Breast epithelium (tissue), 4 donors: ENCODE measurements at regions not wholly inside any gene's neighbourhood (a gene's known extent, or its start where the extent isn't known, plus 50 kb on each side); places are given as distances from the start of the nearest gene placed in this dataset.
"Not testable (repeated sequence)": the region's sequence is repeated elsewhere in the genome, so short reads cannot be mapped to it uniquely, and the experiment has no call there.

Source experiments
- DNase-seq, 2 donors: peaks; one replicate each; pipeline ENCODE4 v3.0.0-alpha.2; 2019; ENCODE audit warnings: low spot score in 2 of 2
- H3K27ac ChIP-seq, 2 donors: fragments of 200-600 bp; sonication (generic) in 1 of 2; one replicate each; pipeline ENCODE4 v1.5.1; 2016 to 2019; ENCODE audit warnings: mild to moderate bottlenecking in 1 of 2
- H3K27me3 ChIP-seq, 2 donors: fragments of 200-600 bp; sonication (generic) in 1 of 2; one replicate each; pipeline versions ENCODE4 v1.5.1 to v1.6.0; 2017 to 2019; ENCODE audit warnings: control low read depth in 1 of 2, mild to moderate bottlenecking in 1 of 2
- H3K36me3 ChIP-seq: fragments of 200-600 bp; one replicate; pipeline ENCODE4 v1.5.1; 2019
- H3K4me1 ChIP-seq, 2 donors: fragments of 200-600 bp; sonication (generic); one replicate each; pipeline ENCODE4 v1.5.1; 2016 to 2019; ENCODE audit warnings: control low read depth in 1 of 2
- H3K4me3 ChIP-seq, 3 donors: fragments of 200-600 bp; sonication (generic); 1 replicate in 2 of 3; 2 replicates in 1 of 3; pipeline ENCODE4 v1.5.1; 2016 to 2019; ENCODE audit warnings: mild to moderate bottlenecking in 3 of 3, moderate library complexity in 2 of 3
- H3K9me3 ChIP-seq, 2 donors: fragments of 200-600 bp; sonication (generic) in 1 of 2; one replicate each; pipeline ENCODE4 v1.5.1; 2016 to 2019; ENCODE audit warnings: control low read depth in 1 of 2
- CTCF ChIP-seq, 3 donors: fragments of 450-650 bp; IDR thresholded peaks; one replicate each; pipeline ENCODE4 v1.5.1; 2016 to 2017; ENCODE audit warnings: antibody characterized with exemption in 3 of 3, mild to moderate bottlenecking in 3 of 3, moderate library complexity in 3 of 3
- POLR2A ChIP-seq: fragments of 450-650 bp; IDR thresholded peaks from one replicate; pipeline ENCODE4 v1.6.1; 2016; ENCODE audit warnings: antibody characterized with exemption, mild to moderate bottlenecking, moderate library complexity
- POLR2AphosphoS5 ChIP-seq, 3 donors: sonication (generic); formaldehyde crosslinking; IDR thresholded peaks; one replicate each; pipeline ENCODE4 v1.6.1; 2017; ENCODE audit warnings: antibody characterized with exemption in 3 of 3
- intact Hi-C: fragments of 100-400 bp; cut with DNase I; formaldehyde crosslinking; loops from one replicate; pipeline ENCODE4 v1.15.1; 2023; ENCODE audit warnings: low total_unique reads

DNA sequence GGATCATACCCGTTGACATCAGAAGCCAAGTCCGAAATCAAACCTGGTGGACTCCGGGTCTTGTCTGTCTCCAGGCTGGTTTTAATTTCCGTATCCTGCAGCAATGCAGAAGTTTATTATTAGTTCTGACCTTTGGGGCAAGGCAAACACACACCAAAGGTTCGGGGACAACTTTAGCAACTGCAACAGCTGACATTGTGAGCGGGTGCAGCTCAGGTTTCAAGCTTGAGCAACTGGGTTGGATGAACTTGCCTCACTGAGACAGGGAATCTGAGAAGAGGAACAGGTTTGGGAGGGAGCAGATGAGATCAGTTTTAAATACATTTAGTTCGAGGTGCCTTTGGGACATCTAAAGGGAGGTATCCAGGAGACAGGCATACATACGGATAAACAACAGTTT is 110.7 kb downstream of the GNL3L start:
- intact Hi-C loops = no loop called here
- no peak overlapping the region for H3K4me3 ChIP-seq
- peak; percentile 41 to 53 for DNase-seq
- H3K36me3 ChIP-seq = no peaks in the 10 kb centered on the region
- no peaks in the 10 kb centered on the region for H3K9me3 ChIP-seq
- H3K27me3 ChIP-seq = peaks cover 0 to 10% of the 10 kb centered on the region in 2 donors
- no peak for TF ChIP-seq POLR2A
- no peak for TF ChIP-seq POLR2AphosphoS5 (IDR thresholded peaks at IDR 0.05)
- no peak for TF ChIP-seq CTCF (IDR thresholded peaks at IDR 0.05)
- no peaks in the 10 kb centered on the region for H3K4me1 ChIP-seq
- peak overlapping the region; percentile 85 to 88 for H3K27ac ChIP-seq

GRCh38 chrX:54641530-54641929 is 111.5 kb downstream of the GNL3L start:
- DNase-seq = no peak
- H3K27ac ChIP-seq = peak overlapping the region; percentile 85 to 88
- H3K9me3 ChIP-seq = no peaks in the 10 kb centered on the region
- H3K4me1 ChIP-seq = no peaks in the 10 kb centered on the region
- no peak overlapping the region for H3K4me3 ChIP-seq
- H3K36me3 ChIP-seq = no peaks in the 10 kb centered on the region
- intact Hi-C loops = no loop called here
- TF ChIP-seq CTCF (IDR thresholded peaks at IDR 0.05) (no peak), POLR2AphosphoS5 (IDR thresholded peaks at IDR 0.05) (no peak), POLR2A (no peak)
- peaks cover 0 to 10% of the 10 kb centered on the region in 2 donors for H3K27me3 ChIP-seq

DNA sequence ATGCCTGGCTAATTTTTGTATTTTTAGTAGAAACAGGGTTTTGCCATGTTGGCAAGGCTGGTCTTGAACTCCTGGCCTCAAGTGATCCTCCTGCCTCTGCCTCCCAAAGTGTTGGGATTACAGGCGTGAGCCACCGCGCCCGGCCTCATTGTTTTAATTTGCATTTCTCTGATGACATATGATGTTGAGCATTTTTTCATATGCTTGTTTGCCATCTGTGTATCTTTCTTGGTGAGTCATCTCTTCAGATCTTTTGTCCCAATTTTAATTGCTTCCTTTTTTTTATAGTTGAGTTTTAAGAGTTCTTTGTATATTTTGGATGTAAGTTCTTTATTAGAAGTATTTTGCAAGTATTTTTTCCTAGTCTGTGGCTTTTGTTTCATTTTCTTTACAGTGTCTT is 117.6 kb downstream of the GNL3L start:
- H3K9me3 ChIP-seq = peaks cover 6 to 13% of the 10 kb centered on the region in 2 donors
- H3K4me1 ChIP-seq, H3K4me3 ChIP-seq, H3K27me3 ChIP-seq, intact Hi-C loops, H3K36me3 ChIP-seq, DNase-seq, H3K27ac ChIP-seq: not testable (repeated sequence)

DNA sequence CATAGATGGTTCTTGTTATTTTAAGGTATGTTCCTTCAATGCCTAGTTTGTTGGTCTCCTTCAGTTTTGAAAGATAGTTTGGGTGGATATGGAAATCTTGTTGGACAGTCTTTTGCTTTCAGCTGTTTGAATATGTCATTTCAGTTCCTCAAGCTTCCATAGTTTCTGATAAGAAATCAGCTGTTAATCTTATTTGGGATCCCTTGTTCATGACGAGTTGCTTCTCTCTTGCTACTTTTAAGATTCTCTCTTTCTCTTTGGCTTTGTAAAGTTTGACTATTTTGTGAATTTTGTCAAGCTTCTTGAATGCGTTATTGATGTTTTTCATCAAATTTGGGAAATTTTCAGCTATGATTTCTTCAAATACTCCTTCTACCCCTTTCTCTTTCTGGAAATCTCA is 129.5 kb downstream of the GNL3L start:
- no peak overlapping the region for H3K4me3 ChIP-seq
- no peaks in the 10 kb centered on the region for H3K27me3 ChIP-seq
- TF ChIP-seq CTCF (IDR thresholded peaks at IDR 0.05) = no peak
- TF ChIP-seq POLR2AphosphoS5 (IDR thresholded peaks at IDR 0.05) = no peak
- no peak for TF ChIP-seq POLR2A
- no peaks in the 10 kb centered on the region for H3K36me3 ChIP-seq
- intact Hi-C loops = no loop called here
- H3K27ac ChIP-seq = no peak overlapping the region
- DNase-seq = no peak
- peaks cover 0 to 22% of the 10 kb centered on the region in 2 donors for H3K9me3 ChIP-seq
- no peaks in the 10 kb centered on the region for H3K4me1 ChIP-seq

GRCh38 chrX:54675762-54676161 is 122.3 kb downstream of the ITIH6 start:
- Histone ChIP-seq H3K9me3 (peaks cover 0 to 55% of the 10 kb centered on the region in 2 donors), H3K36me3 (no peaks in the 10 kb centered on the region), H3K27me3 (peaks cover 0 to 9% of the 10 kb centered on the region in 2 donors), H3K27ac (no peak overlapping the region), H3K4me1 (no peaks in the 10 kb centered on the region), H3K4me3 (no peak overlapping the region)
- intact Hi-C loops = no loop called here
- TF ChIP-seq POLR2A = no peak
- TF ChIP-seq CTCF (IDR thresholded peaks at IDR 0.05) = no peak
- no peak for TF ChIP-seq POLR2AphosphoS5 (IDR thresholded peaks at IDR 0.05)
- DNase-seq = no peak

GRCh38 chrX:54695231-54695630 is 102.8 kb downstream of the ITIH6 start:
- intact Hi-C loops = no loop called here
- Histone ChIP-seq H3K9me3 (peaks cover 0 to 8% of the 10 kb centered on the region in 2 donors), H3K36me3 (no peaks in the 10 kb centered on the region), H3K4me1 (no peaks in the 10 kb centered on the region), H3K27ac (no peak overlapping the region), H3K4me3 (no peak overlapping the region), H3K27me3 (no peaks in the 10 kb centered on the region)
- no peak for DNase-seq
- TF ChIP-seq POLR2AphosphoS5 (IDR thresholded peaks at IDR 0.05) = no peak
- no peak for TF ChIP-seq CTCF (IDR thresholded peaks at IDR 0.05)
- TF ChIP-seq POLR2A = no peak
